Astrocyte (in vitro differentiated cells and primary cell): ENCODE measurements at regions not wholly inside any gene's neighbourhood (a gene's known extent, or its start where the extent isn't known, plus 50 kb on each side); places are given as distances from the start of the nearest gene placed in this dataset.

Experiments used
- DNase-seq: peaks from one replicate; pipeline ENCODE4 v3.0.0-alpha.2; 2010; ENCODE audit warnings: low read depth
- FAIRE-seq: peaks from 2 replicates; lab custom pipeline; 2011; peaks lifted over from hg19 to GRCh38; lab: Jason Lieb, UNC
- H2AFZ ChIP-seq: 2 replicates; pipeline ENCODE4 v1.6.0; 2012; ENCODE audit warnings: low read depth, low read length, inconsistent platforms
- H3K27ac ChIP-seq: 2 replicates; pipeline ENCODE4 v1.5.1; 2011; ENCODE audit warnings: low read depth, low read length, inconsistent platforms
- H3K27me3 ChIP-seq: 2 replicates; pipeline ENCODE4 v1.6.0; 2011; ENCODE audit warnings: low read length, inconsistent platforms; ENCODE audit not compliant: insufficient read depth
- H3K36me3 ChIP-seq: 2 replicates; pipeline ENCODE4 v1.5.1; 2011; ENCODE audit warnings: low read length, inconsistent platforms; ENCODE audit not compliant: insufficient read depth
- H3K4me1 ChIP-seq: 2 replicates; pipeline ENCODE4 v1.5.1; 2011; ENCODE audit warnings: low read length, inconsistent platforms; ENCODE audit not compliant: insufficient read depth
- H3K4me2 ChIP-seq: 2 replicates; pipeline ENCODE4 v1.6.0; 2012; ENCODE audit warnings: low read length, inconsistent platforms
- H3K4me3 ChIP-seq: 2 replicates; pipeline ENCODE4 v1.5.1; 2011; ENCODE audit warnings: low read depth, mild to moderate bottlenecking, low read length, inconsistent platforms; ENCODE audit not compliant: insufficient read depth
- H3K79me2 ChIP-seq: 2 replicates; pipeline ENCODE4 v1.6.0; 2012; ENCODE audit warnings: mild to moderate bottlenecking, low read length, inconsistent platforms; ENCODE audit not compliant: insufficient read depth
- H3K9ac ChIP-seq: 2 replicates; pipeline ENCODE4 v1.6.0; 2012; ENCODE audit warnings: mild to moderate bottlenecking, low read length, inconsistent platforms
- H3K9me3 ChIP-seq: 2 replicates; pipeline ENCODE4 v1.5.1; 2012; ENCODE audit warnings: low read depth, mild to moderate bottlenecking, low read length, inconsistent platforms; ENCODE audit not compliant: insufficient read depth
- H4K20me1 ChIP-seq: 2 replicates; pipeline ENCODE4 v1.6.0; 2012; ENCODE audit warnings: low read length, inconsistent platforms; ENCODE audit not compliant: insufficient read depth
- H3K27ac Mint-ChIP-seq: one replicate; pipeline ENCODE4 v1.8.0; 2021; ENCODE audit warnings: mild to moderate bottlenecking, mixed read lengths; ENCODE audit not compliant: unreplicated experiment
- H3K27me3 Mint-ChIP-seq: one replicate; pipeline ENCODE4 v1.8.0; 2021; ENCODE audit warnings: low read depth, mixed read lengths; ENCODE audit not compliant: unreplicated experiment
- H3K36me3 Mint-ChIP-seq: one replicate; pipeline ENCODE4 v1.8.0; 2021; ENCODE audit warnings: low read depth, mixed read lengths; ENCODE audit not compliant: unreplicated experiment
- H3K4me1 Mint-ChIP-seq: one replicate; pipeline ENCODE4 v1.8.0; 2021; ENCODE audit warnings: low read depth, mixed read lengths; ENCODE audit not compliant: unreplicated experiment
- H3K4me3 Mint-ChIP-seq: one replicate; pipeline ENCODE4 v1.8.0; 2021; ENCODE audit warnings: mild to moderate bottlenecking, moderate library complexity, mixed read lengths; ENCODE audit not compliant: unreplicated experiment
- H3K9me3 Mint-ChIP-seq: one replicate; pipeline ENCODE4 v1.8.0; 2021; ENCODE audit warnings: mild to moderate bottlenecking, mixed read lengths; ENCODE audit not compliant: unreplicated experiment
- CTCF ChIP-seq: IDR thresholded peaks from 2 replicates; pipeline ENCODE4 v1.5.1; 2011; ENCODE audit warnings: low read depth, mild to moderate bottlenecking, inconsistent platforms, low read length, moderate library complexity; ENCODE audit not compliant: insufficient read depth
- EZH2 ChIP-seq: IDR thresholded peaks from 2 replicates; pipeline ENCODE4 v1.6.1; 2012; ENCODE audit warnings: mild to moderate bottlenecking, low read length, inconsistent platforms; ENCODE audit not compliant: insufficient read depth

GRCh38 chr4:162406637-162407365, 243.0 kb upstream of the FSTL5 start:
- TF ChIP-seq CTCF (no peak), EZH2 (no peak)
- H2AFZ ChIP-seq = no peak overlapping the region
- no peaks in the 10 kb centered on the region for H3K36me3 ChIP-seq
- Mint-ChIP-seq H3K27ac (no peak overlapping the region), H3K4me3 (no peak overlapping the region), H3K4me1 (no peaks in the 10 kb centered on the region), H3K27me3 (no peaks in the 10 kb centered on the region), H3K36me3 (no peaks in the 10 kb centered on the region), H3K9me3 (no peaks in the 10 kb centered on the region)
- H3K27ac ChIP-seq = no peak overlapping the region
- no peak overlapping the region for H3K4me2 ChIP-seq
- no peak for DNase-seq
- H3K9ac ChIP-seq = no peak overlapping the region
- no peaks in the 10 kb centered on the region for H3K9me3 ChIP-seq
- no peaks in the 10 kb centered on the region for H3K79me2 ChIP-seq
- H3K27me3 ChIP-seq = no peaks in the 10 kb centered on the region
- no peak overlapping the region for H3K4me3 ChIP-seq
- no peak for FAIRE-seq
- no peaks in the 10 kb centered on the region for H4K20me1 ChIP-seq
- no peaks in the 10 kb centered on the region for H3K4me1 ChIP-seq

GRCh38 chr4:162403932-162404331, 240.1 kb upstream of the FSTL5 start:
- FAIRE-seq (no peak), DNase-seq (no peak)
- Histone ChIP-seq H3K4me1 (no peaks in the 10 kb centered on the region), H4K20me1 (no peaks in the 10 kb centered on the region), H3K27ac (no peak overlapping the region), H3K27me3 (no peaks in the 10 kb centered on the region), H2AFZ (no peak overlapping the region), H3K4me2 (no peak overlapping the region), H3K4me3 (no peak overlapping the region), H3K9me3 (no peaks in the 10 kb centered on the region), H3K9ac (no peak overlapping the region), H3K79me2 (no peaks in the 10 kb centered on the region), H3K36me3 (no peaks in the 10 kb centered on the region)
- H3K4me1 Mint-ChIP-seq = no peaks in the 10 kb centered on the region
- no peak overlapping the region for H3K4me3 Mint-ChIP-seq
- H3K27ac Mint-ChIP-seq = no peak overlapping the region
- no peaks in the 10 kb centered on the region for H3K36me3 Mint-ChIP-seq
- H3K27me3 Mint-ChIP-seq = no peaks in the 10 kb centered on the region
- no peaks in the 10 kb centered on the region for H3K9me3 Mint-ChIP-seq
- no peak for TF ChIP-seq EZH2
- no peak for TF ChIP-seq CTCF

- FAIRE-seq (no peak), DNase-seq (no peak)
- no peaks in the 10 kb centered on the region for H3K36me3 ChIP-seq
- Mint-ChIP-seq H3K36me3 (no peaks in the 10 kb centered on the region), H3K4me3 (no peak overlapping the region), H3K27me3 (no peaks in the 10 kb centered on the region), H3K9me3 (no peaks in the 10 kb centered on the region), H3K27ac (no peak overlapping the region), H3K4me1 (no peaks in the 10 kb centered on the region)
- no peaks in the 10 kb centered on the region for H3K79me2 ChIP-seq
- H4K20me1 ChIP-seq = no peaks in the 10 kb centered on the region
- no peak overlapping the region for H3K9ac ChIP-seq
- no peak overlapping the region for H2AFZ ChIP-seq
- H3K4me3 ChIP-seq = no peak overlapping the region
- no peaks in the 10 kb centered on the region for H3K27me3 ChIP-seq
- TF ChIP-seq EZH2 = no peak
- TF ChIP-seq CTCF = no peak
- no peaks in the 10 kb centered on the region for H3K4me1 ChIP-seq
- H3K4me2 ChIP-seq = no peak overlapping the region
- no peaks in the 10 kb centered on the region for H3K9me3 ChIP-seq
- H3K27ac ChIP-seq = no peak overlapping the region
Measured at GRCh38 chr4:162403419-162403818, 239.6 kb upstream of the FSTL5 start.
